OCI-LY3 (cell line): ENCODE measurements at regions not wholly inside any gene's neighbourhood (a gene's known extent, or its start where the extent isn't known, plus 50 kb on each side); places are given as distances from the start of the nearest gene placed in this dataset.

Source experiments
- H2AFZ ChIP-seq: fragments of 200-600, 300-600 bp; shearing (Covaris generic); 2 replicates; pipeline ENCODE4 v1.6.0; 2014; ENCODE audit warnings: antibody characterized with exemption, low read depth, low read length
- H3K27ac ChIP-seq: fragments of 200-600, 300-600 bp; sonication (generic); 2 replicates; pipeline ENCODE4 v1.5.1; 2014; ENCODE audit warnings: mild to moderate bottlenecking, low read length, moderate library complexity, mixed read lengths
- H3K27me3 ChIP-seq: fragments of 200-600, 300-600 bp; sonication (generic); 2 replicates; pipeline ENCODE4 v1.6.1; 2014; ENCODE audit warnings: low read depth, low read length, mixed read lengths
- H3K36me3 ChIP-seq: fragments of 200-600, 300-600 bp; sonication (generic); replicated peaks from 2 replicates; pipeline ENCODE3; 2014; ENCODE audit warnings: low read depth, low read length, mixed read lengths
- H3K4me1 ChIP-seq: fragments of 300-600, 200-600 bp; sonication (generic); 2 replicates; pipeline ENCODE4 v1.6.1; 2014; ENCODE audit warnings: low read length, mixed read lengths
- H3K4me2 ChIP-seq: fragments of 200-600, 300-600 bp; sonication (generic); 2 replicates; pipeline ENCODE4 v1.6.1; 2014; ENCODE audit warnings: low read length, mixed read lengths
- H3K4me3 ChIP-seq: fragments of 300-600, 200-600 bp; sonication (generic); 2 replicates; pipeline ENCODE4 v1.5.1; 2014; ENCODE audit warnings: antibody characterized with exemption, mild to moderate bottlenecking, low read length, moderate library complexity
- H3K79me2 ChIP-seq: fragments of 300-600, 200-600 bp; shearing (Covaris generic); 2 replicates; pipeline ENCODE4 v1.6.1; 2014; ENCODE audit warnings: mild to moderate bottlenecking, low read length, mixed read lengths
- H3K9ac ChIP-seq: fragments of 300-600, 200-600 bp; shearing (Covaris generic); 2 replicates; pipeline ENCODE4 v1.6.0; 2014; ENCODE audit warnings: mild to moderate bottlenecking, low read length, moderate library complexity
- H3K9me3 ChIP-seq: fragments of 200-600, 300-600 bp; shearing (Covaris generic); 2 replicates; pipeline ENCODE4 v1.6.1; 2014; ENCODE audit warnings: low read length, mixed read lengths; ENCODE audit not compliant: insufficient read depth
- H4K20me1 ChIP-seq: fragments of 200-600, 300-600 bp; sonication (generic); 2 replicates; pipeline ENCODE4 v1.6.1; 2016; ENCODE audit warnings: low read length, mixed read lengths; ENCODE audit not compliant: insufficient read depth
- CTCF ChIP-seq: fragments of 200-600, 300-600 bp; sonication (generic); IDR thresholded peaks from 2 replicates; pipeline ENCODE4 v1.5.1; 2014; ENCODE audit warnings: antibody characterized with exemption, low read length, low read depth
- EZH2phosphoT487 ChIP-seq: fragments of 200-600 bp; shearing (Covaris generic); IDR thresholded peaks from 2 replicates; pipeline ENCODE4 v1.6.1; 2018; ENCODE audit warnings: antibody characterized with exemption, mixed run types, low read depth

GRCh38 chr6:111958534-111958933 lies 85.3 kb upstream of the FYN start:
- Histone ChIP-seq H3K4me3 (no peak overlapping the region), H3K79me2 (no peaks in the 10 kb centered on the region), H3K4me1 (no peaks in the 10 kb centered on the region), H2AFZ (no peak overlapping the region), H3K9me3 (no peaks in the 10 kb centered on the region), H3K27me3 (no peaks in the 10 kb centered on the region), H3K9ac (no peak overlapping the region), H3K36me3 (no peaks in the 10 kb centered on the region), H4K20me1 (no peaks in the 10 kb centered on the region), H3K4me2 (peak overlapping the region; percentile 2; the same call in 1 of the 2 replicates), H3K27ac (no peak overlapping the region)
- TF ChIP-seq EZH2phosphoT487: no peak
- no peak for TF ChIP-seq CTCF

- no peaks in the 10 kb centered on the region for H3K27me3 ChIP-seq
- H3K9ac ChIP-seq: no peak overlapping the region
- TF ChIP-seq CTCF (no peak), EZH2phosphoT487 (no peak)
- no peaks in the 10 kb centered on the region for H4K20me1 ChIP-seq
- H3K27ac ChIP-seq: no peak overlapping the region
- no peak overlapping the region for H3K4me2 ChIP-seq
- H2AFZ ChIP-seq: no peak overlapping the region
- no peaks in the 10 kb centered on the region for H3K79me2 ChIP-seq
- no peaks in the 10 kb centered on the region for H3K4me1 ChIP-seq
- H3K9me3 ChIP-seq: no peaks in the 10 kb centered on the region
- no peaks in the 10 kb centered on the region for H3K36me3 ChIP-seq
- H3K4me3 ChIP-seq: no peak overlapping the region
These were observed 86.5 kb upstream of the FYN start for GRCh38 chr6:111959766-111960165.

GRCh38 chr6:111967131-111967530 lies 86.8 kb upstream of the CCN6 start:
- Histone ChIP-seq H3K27ac (no peak overlapping the region), H3K4me1 (no peaks in the 10 kb centered on the region), H4K20me1 (no peaks in the 10 kb centered on the region), H3K9ac (no peak overlapping the region), H2AFZ (no peak overlapping the region), H3K36me3 (no peaks in the 10 kb centered on the region), H3K79me2 (no peaks in the 10 kb centered on the region), H3K4me3 (no peak overlapping the region), H3K9me3 (no peaks in the 10 kb centered on the region), H3K4me2 (no peak overlapping the region), H3K27me3 (peaks cover 15% of the 10 kb centered on the region)
- TF ChIP-seq CTCF (no peak), EZH2phosphoT487 (no peak)

GRCh38 chr6:111970426-111970825 lies 83.5 kb upstream of the CCN6 start:
- H3K27me3 ChIP-seq: peaks cover 13% of the 10 kb centered on the region
- no peaks in the 10 kb centered on the region for H3K79me2 ChIP-seq
- H3K4me3 ChIP-seq: no peak overlapping the region
- H3K27ac ChIP-seq: no peak overlapping the region
- H2AFZ ChIP-seq: no peak overlapping the region
- no peaks in the 10 kb centered on the region for H3K9me3 ChIP-seq
- no peak overlapping the region for H3K9ac ChIP-seq
- H3K4me1 ChIP-seq: no peaks in the 10 kb centered on the region
- H4K20me1 ChIP-seq: no peaks in the 10 kb centered on the region
- H3K4me2 ChIP-seq: no peak overlapping the region
- TF ChIP-seq EZH2phosphoT487: no peak
- no peak for TF ChIP-seq CTCF
- no peaks in the 10 kb centered on the region for H3K36me3 ChIP-seq
